PC-9 (cell line): ENCODE measurements at regions not wholly inside any gene's neighbourhood (a gene's known extent, or its start where the extent isn't known, plus 50 kb on each side); places are given as distances from the start of the nearest gene placed in this dataset.

ENCODE experiments used
- BruUV-seq: library from RNA; stranded (reverse); fragments of 400-500 nt; replicated peaks from 2 replicates; lab custom pipeline; 2021; lab: Mats Ljungman, UMichigan
- CTCF ChIA-PET: fragments of 300-600 bp; sonication (Branson Sonifier 250); formaldehyde crosslinking; loops from one replicate; lab custom pipeline; 2022; ENCODE audit warnings: antibody characterized with exemption; lab: Charles Lee
- POLR2A ChIA-PET: fragments of 300-600 bp; sonication (Branson Sonifier 250); formaldehyde crosslinking; loops from one replicate; lab custom pipeline; 2022; ENCODE audit warnings: antibody characterized with exemption; ENCODE audit not compliant: unreplicated experiment; lab: Charles Lee
- DNase-seq, 2 experiments: peaks; one replicate each; pipeline versions ENCODE4 v3.0.0 to v3.0.0-alpha.2; 2015 to 2022; ENCODE audit warnings: mixed read lengths in 1 of 2
- H2AFZ ChIP-seq: fragments of 200-600 bp; sonication (generic); 2 replicates; pipeline ENCODE4 v1.8.1; 2017; ENCODE audit warnings: antibody characterized with exemption
- H3F3A ChIP-seq: fragments of 200-600 bp; sonication (generic); 2 replicates; pipeline ENCODE4 v1.8.1; 2017; ENCODE audit warnings: antibody characterized with exemption, mild to moderate bottlenecking, low read depth; ENCODE audit not compliant: insufficient read depth
- H3K27ac ChIP-seq: fragments of 200-600 bp; sonication (generic); 2 replicates; pipeline ENCODE4 v1.6.1; 2016; ENCODE audit warnings: mixed run types
- H3K27me3 ChIP-seq: fragments of 200-600 bp; sonication (generic); 2 replicates; pipeline ENCODE4 v1.6.1; 2016; ENCODE audit warnings: low read depth, mixed run types; ENCODE audit not compliant: insufficient read depth
- H3K36me3 ChIP-seq: fragments of 200-600 bp; sonication (generic); 2 replicates; pipeline ENCODE4 v1.6.1; 2016; ENCODE audit warnings: low read depth, mixed run types
- H3K4me1 ChIP-seq: fragments of 200-600 bp; sonication (generic); replicated peaks from 2 replicates; pipeline ENCODE4 v1.6.1; 2016; ENCODE audit warnings: mixed run types; ENCODE audit not compliant: insufficient read depth
- H3K4me2 ChIP-seq: fragments of 200-600 bp; sonication (generic); 2 replicates; pipeline ENCODE4 v1.6.1; 2017; ENCODE audit warnings: mixed run types
- H3K4me3 ChIP-seq: fragments of 200-600 bp; sonication (generic); 2 replicates; pipeline ENCODE4 v1.6.1; 2016; ENCODE audit warnings: mixed run types
- H3K79me2 ChIP-seq: fragments of 200-600 bp; sonication (generic); 2 replicates; pipeline ENCODE4 v1.6.1; 2017; ENCODE audit warnings: low read depth, mixed run types
- H3K9me2 ChIP-seq: fragments of 200-600 bp; sonication (generic); 2 replicates; pipeline ENCODE4 v1.8.1; 2017; ENCODE audit warnings: mild to moderate bottlenecking; ENCODE audit not compliant: insufficient read depth
- H3K9me3 ChIP-seq: fragments of 200-600 bp; sonication (generic); 2 replicates; pipeline ENCODE4 v1.8.1; 2016; ENCODE audit warnings: low read depth; ENCODE audit not compliant: insufficient read depth
- H4K20me1 ChIP-seq: fragments of 200-600 bp; sonication (generic); 2 replicates; pipeline ENCODE4 v1.8.1; 2017; ENCODE audit not compliant: insufficient read depth
- EZH2 ChIP-seq: fragments of 200-600 bp; sonication (generic); IDR thresholded peaks from 2 replicates; pipeline ENCODE4 v1.8.0; 2017; ENCODE audit warnings: antibody characterized with exemption, low read depth
- intact Hi-C: fragments of 100-400 bp; cut with micrococcal nuclease; formaldehyde crosslinking; loops from one replicate; pipeline ENCODE4 v1.10.0; 2022; ENCODE audit not compliant: unreplicated experiment
- TF ChIP-seq, protein P1 (sequence below): fragments of 200-600 bp; sonication (generic); conservative IDR thresholded peaks from 2 replicates; pipeline ENCODE4 v1.6.1; 2017; ENCODE audit warnings: mixed run types, antibody characterized with exemption, mild to moderate bottlenecking, moderate library complexity

DNA sequence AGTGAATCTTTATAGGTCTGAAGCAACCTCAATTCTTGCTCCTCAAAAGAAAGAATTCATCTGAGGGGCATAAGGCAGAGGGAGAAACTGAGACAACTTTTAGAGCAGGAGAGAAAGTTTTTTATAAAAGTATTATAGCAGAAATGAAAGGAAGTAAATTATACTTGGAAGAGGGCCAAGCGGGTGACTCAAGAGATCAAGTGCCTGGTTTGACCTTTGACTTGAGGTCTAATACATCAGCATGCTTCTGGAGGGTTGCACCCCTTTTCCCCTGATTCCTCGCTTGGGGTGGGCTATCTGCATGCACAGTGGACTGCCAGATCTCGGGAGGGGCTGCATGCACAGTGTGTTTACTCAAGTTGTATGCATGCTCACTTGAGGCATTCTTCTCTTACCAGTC lies 268.5 kb upstream of the LRATD1 start:
- Histone ChIP-seq H3K27me3 (no peaks in the 10 kb centered on the region), H3K27ac (no peak overlapping the region), H3K79me2 (no peaks in the 10 kb centered on the region), H3K9me3 (no peaks in the 10 kb centered on the region), H3K9me2 (no peaks in the 10 kb centered on the region), H2AFZ (no peak overlapping the region), H3K36me3 (no peaks in the 10 kb centered on the region), H3F3A (no peaks in the 10 kb centered on the region), H3K4me2 (no peak overlapping the region), H3K4me3 (no peak overlapping the region), H3K4me1 (no peaks in the 10 kb centered on the region), H4K20me1 (no peaks in the 10 kb centered on the region)
- intact Hi-C loops, result no loop called here
- CTCF ChIA-PET, result interaction anchor here (0.6 kb wide), 1 partner anchor 274 kb away, joined by 5 read pairs; no protein-coding TSS in a partner anchor
- no TSS peak for BruUV-seq
- POLR2A ChIA-PET, result no interaction called here
- TF ChIP-seq EZH2, result no peak
- TF ChIP-seq, protein P1, sequence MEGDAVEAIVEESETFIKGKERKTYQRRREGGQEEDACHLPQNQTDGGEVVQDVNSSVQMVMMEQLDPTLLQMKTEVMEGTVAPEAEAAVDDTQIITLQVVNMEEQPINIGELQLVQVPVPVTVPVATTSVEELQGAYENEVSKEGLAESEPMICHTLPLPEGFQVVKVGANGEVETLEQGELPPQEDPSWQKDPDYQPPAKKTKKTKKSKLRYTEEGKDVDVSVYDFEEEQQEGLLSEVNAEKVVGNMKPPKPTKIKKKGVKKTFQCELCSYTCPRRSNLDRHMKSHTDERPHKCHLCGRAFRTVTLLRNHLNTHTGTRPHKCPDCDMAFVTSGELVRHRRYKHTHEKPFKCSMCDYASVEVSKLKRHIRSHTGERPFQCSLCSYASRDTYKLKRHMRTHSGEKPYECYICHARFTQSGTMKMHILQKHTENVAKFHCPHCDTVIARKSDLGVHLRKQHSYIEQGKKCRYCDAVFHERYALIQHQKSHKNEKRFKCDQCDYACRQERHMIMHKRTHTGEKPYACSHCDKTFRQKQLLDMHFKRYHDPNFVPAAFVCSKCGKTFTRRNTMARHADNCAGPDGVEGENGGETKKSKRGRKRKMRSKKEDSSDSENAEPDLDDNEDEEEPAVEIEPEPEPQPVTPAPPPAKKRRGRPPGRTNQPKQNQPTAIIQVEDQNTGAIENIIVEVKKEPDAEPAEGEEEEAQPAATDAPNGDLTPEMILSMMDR, result no peak
- DNase-seq, result no peak

DNA sequence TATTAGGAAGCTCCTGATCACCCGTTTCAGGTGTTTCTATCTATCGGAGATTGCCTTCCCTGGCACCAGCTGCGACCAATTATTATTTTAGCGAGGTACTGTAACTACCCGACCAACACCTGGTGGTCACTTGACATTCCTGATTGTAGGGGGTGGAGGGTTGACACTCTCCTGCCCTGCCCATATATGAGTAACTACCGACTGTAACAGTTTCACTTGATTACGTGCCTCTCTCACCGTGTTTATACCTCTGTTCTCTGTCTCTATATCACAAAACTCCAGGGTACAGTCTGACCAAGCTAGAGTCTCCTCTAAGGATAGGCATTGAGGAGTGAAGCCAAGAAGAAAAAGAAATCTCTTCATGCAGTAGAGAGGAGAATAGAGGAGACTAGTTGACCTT lies 268.0 kb upstream of the LRATD1 start:
- ChIA-PET POLR2A (no interaction called here), CTCF (interaction anchor here (0.6 kb wide), 1 partner anchor 275 kb away, joined by 5 read pairs; no protein-coding TSS in a partner anchor)
- no peak for DNase-seq
- no peak overlapping the region for H3K27ac ChIP-seq
- H3F3A ChIP-seq, result no peaks in the 10 kb centered on the region
- H3K4me3 ChIP-seq, result no peak overlapping the region
- TF ChIP-seq, protein P1, result no peak
- no peak for TF ChIP-seq EZH2
- no peaks in the 10 kb centered on the region for H3K9me2 ChIP-seq
- H4K20me1 ChIP-seq, result no peaks in the 10 kb centered on the region
- H2AFZ ChIP-seq, result no peak overlapping the region
- no peaks in the 10 kb centered on the region for H3K9me3 ChIP-seq
- no TSS peak for BruUV-seq
- no peaks in the 10 kb centered on the region for H3K27me3 ChIP-seq
- H3K4me2 ChIP-seq, result no peak overlapping the region
- no peaks in the 10 kb centered on the region for H3K79me2 ChIP-seq
- intact Hi-C loops, result no loop called here
- no peaks in the 10 kb centered on the region for H3K36me3 ChIP-seq
- no peaks in the 10 kb centered on the region for H3K4me1 ChIP-seq

DNA sequence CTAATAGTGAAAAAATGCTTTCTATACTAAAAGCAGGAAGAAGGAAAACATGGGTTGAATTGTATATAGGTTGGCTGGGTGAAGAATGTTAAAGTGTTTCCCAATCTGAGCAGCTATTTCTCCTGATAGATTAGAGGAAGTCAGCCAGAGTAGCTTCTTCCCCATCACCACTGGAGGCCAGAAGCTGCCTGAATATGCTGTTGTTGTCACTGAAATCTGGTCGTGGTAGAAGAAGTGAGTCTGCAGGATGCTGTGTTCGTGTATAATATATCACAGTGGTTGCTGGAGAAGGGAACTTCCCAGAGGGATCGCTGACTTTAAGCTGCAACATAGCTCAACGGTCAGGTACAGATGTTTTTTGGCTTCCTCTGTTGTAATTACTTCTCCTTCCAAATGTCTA lies 247.5 kb upstream of the LRATD1 start:
- intact Hi-C loops, result no loop called here
- CTCF ChIA-PET, result no interaction called here
- no peak for TF ChIP-seq EZH2
- TF ChIP-seq, protein P1, result no peak

More for the DNA sequence above, 247.5 kb upstream of the LRATD1 start:
- Histone ChIP-seq H3K4me3 (no peak overlapping the region), H4K20me1 (no peaks in the 10 kb centered on the region), H3K27me3 (no peaks in the 10 kb centered on the region), H3K79me2 (no peaks in the 10 kb centered on the region), H2AFZ (no peak overlapping the region), H3K4me2 (no peak overlapping the region), H3K9me3 (no peaks in the 10 kb centered on the region), H3K4me1 (no peaks in the 10 kb centered on the region), H3K9me2 (no peaks in the 10 kb centered on the region), H3F3A (no peaks in the 10 kb centered on the region), H3K36me3 (no peaks in the 10 kb centered on the region), H3K27ac (no peak overlapping the region)
- no TSS peak for BruUV-seq
- no peak for DNase-seq
- POLR2A ChIA-PET, result no interaction called here
